B cell (primary cell): ENCODE measurements at regions not wholly inside any gene's neighbourhood (a gene's known extent, or its start where the extent isn't known, plus 50 kb on each side); places are given as distances from the start of the nearest gene placed in this dataset.

Experiments
- CTCF ChIP-seq: fragments of 200-600 bp; IDR thresholded peaks from one replicate; pipeline ENCODE4 v1.8.0; 2022; ENCODE audit warnings: antibody characterized with exemption, mild to moderate bottlenecking
- EZH2 ChIP-seq: IDR thresholded peaks from 2 replicates; pipeline ENCODE4 v1.6.1; 2012; ENCODE audit warnings: borderline replicate concordance, low read depth, mild to moderate bottlenecking, moderate library complexity, low read length; ENCODE audit not compliant: insufficient read depth, poor library complexity, severe bottlenecking

DNA sequence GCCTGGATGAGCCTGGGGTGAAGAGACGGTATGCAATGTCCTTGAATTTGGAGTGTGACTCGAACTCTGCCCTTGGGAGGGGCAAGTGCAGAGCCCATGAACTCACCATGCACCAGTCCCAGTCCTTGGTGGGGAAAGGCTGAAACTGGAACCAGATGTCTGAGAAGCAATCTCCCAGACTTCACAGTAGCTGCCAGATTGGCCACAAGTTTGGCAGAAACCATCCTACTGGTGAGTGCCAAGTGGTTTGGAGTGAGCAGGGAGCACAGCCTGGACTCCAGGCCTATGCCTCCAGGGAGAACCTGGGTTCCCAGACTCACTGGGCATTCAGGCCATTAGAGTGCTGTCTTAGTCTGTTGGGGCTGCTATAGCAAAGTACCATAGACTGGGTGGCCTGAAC lies 99.6 kb upstream of the LYZL1 start:
- TF ChIP-seq CTCF (no peak), EZH2 (no peak)
